MM.1S (cell line): ENCODE measurements at regions not wholly inside any gene's neighbourhood (a gene's known extent, or its start where the extent isn't known, plus 50 kb on each side); places are given as distances from the start of the nearest gene placed in this dataset.

ENCODE experiments used
- CTCF ChIP-seq: fragments of 300-600 bp; sonication (generic); IDR thresholded peaks from 2 replicates; pipeline ENCODE4 v1.5.1; 2016; ENCODE audit warnings: antibody characterized with exemption, low read length, mixed read lengths
- EZH2 ChIP-seq: fragments of 300-600 bp; sonication (generic); optimal IDR thresholded peaks from 2 replicates; pipeline ENCODE3; 2017; ENCODE audit warnings: low read depth, mild to moderate bottlenecking, antibody characterized with exemption, low read length, mixed read lengths
- EZH2phosphoT487 ChIP-seq: fragments of 300-600 bp; sonication (generic); IDR thresholded peaks from 2 replicates; pipeline ENCODE4 v1.6.1; 2018; ENCODE audit warnings: antibody characterized with exemption, low read length

GRCh38 chr6:48178700-48179099 lies 67.7 kb upstream of the PTCHD4 start:
- TF ChIP-seq CTCF (no peak), EZH2 (no peak), EZH2phosphoT487 (no peak)
